Muscle layer of colon (tissue), 2 donors: ENCODE measurements at regions not wholly inside any gene's neighbourhood (a gene's known extent, or its start where the extent isn't known, plus 50 kb on each side); places are given as distances from the start of the nearest gene placed in this dataset.

Source experiments
- H3K27ac ChIP-seq: one replicate; pipeline ENCODE4 v1.7.0; 2013; ENCODE audit warnings: low read depth, mild to moderate bottlenecking, low read length, moderate library complexity
- H3K27me3 ChIP-seq, 2 donors: one replicate each; pipeline ENCODE4 v1.7.0; 2013; ENCODE audit warnings: low read length in 2 of 2, mild to moderate bottlenecking in 2 of 2; ENCODE audit not compliant: insufficient read depth in 2 of 2, control insufficient read depth in 1 of 2
- H3K36me3 ChIP-seq: one replicate; pipeline ENCODE4 v1.7.0; 2013; ENCODE audit warnings: mild to moderate bottlenecking, low read length; ENCODE audit not compliant: insufficient read depth
- H3K4me1 ChIP-seq: one replicate; pipeline ENCODE4 v1.7.0; 2013; ENCODE audit warnings: mild to moderate bottlenecking, low read length; ENCODE audit not compliant: insufficient read depth
- H3K4me3 ChIP-seq, 2 donors: one replicate each; pipeline ENCODE4 v1.7.0; 2013; ENCODE audit warnings: low read length in 2 of 2, low read depth in 1 of 2, mild to moderate bottlenecking in 1 of 2, moderate library complexity in 1 of 2
- H3K9ac ChIP-seq: one replicate; pipeline ENCODE4 v1.7.0; 2013; ENCODE audit warnings: low read length
- H3K9me3 ChIP-seq: one replicate; pipeline ENCODE4 v1.7.0; 2013; ENCODE audit warnings: mild to moderate bottlenecking, low read length
- donor health status: abdominal sarcoma.
- donor health status: Adenocarcinoma of cecum.

DNA sequence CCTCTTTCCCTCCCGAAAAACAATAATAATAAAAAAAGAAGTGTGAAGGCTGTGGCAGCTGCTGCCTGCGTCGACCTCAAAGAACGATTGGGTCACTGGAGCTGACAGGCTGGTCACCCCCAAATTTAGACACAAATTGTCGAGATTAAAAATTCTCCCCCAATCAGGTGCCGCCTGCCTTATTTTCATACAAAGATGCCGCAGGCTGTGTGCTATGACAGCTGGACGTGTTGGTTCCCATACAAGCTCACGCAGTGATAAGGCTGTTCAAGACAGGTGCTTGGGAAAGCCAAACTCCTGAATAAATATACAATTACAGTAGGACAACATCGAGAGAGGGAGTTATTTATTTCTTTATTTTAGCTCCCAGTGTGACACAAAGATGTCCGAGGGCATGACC lies 1041.8 kb downstream of the VRK1 start:
- no peaks in the 10 kb centered on the region for H3K4me1 ChIP-seq
- H3K27ac ChIP-seq: no peak overlapping the region
- no peaks in the 10 kb centered on the region for H3K27me3 ChIP-seq
- H3K4me3 ChIP-seq: no peak overlapping the region
- H3K9me3 ChIP-seq: no peaks in the 10 kb centered on the region
- H3K36me3 ChIP-seq: no peaks in the 10 kb centered on the region
- no peak overlapping the region for H3K9ac ChIP-seq

DNA sequence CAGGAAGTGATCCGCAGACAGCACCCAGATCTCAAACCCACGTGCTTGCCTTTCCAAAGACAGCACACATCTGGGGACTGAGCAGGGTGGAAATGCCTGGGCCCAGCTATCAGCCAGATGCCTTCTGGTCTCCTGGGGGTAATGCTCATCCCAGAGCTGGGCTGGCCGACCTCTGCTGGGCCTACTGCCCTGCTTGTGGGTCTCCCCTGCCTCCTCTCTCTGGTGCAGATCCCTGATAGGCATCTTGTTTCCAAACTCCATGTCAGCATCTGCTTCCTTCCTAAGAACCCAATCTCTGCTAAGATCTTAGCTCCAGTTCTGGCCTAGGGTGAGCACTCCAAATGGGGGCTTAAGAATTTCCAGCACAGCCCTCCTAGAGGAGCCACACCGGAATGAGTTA lies 1043.0 kb downstream of the VRK1 start:
- no peaks in the 10 kb centered on the region for H3K36me3 ChIP-seq
- no peaks in the 10 kb centered on the region for H3K27me3 ChIP-seq
- no peak overlapping the region for H3K27ac ChIP-seq

DNA sequence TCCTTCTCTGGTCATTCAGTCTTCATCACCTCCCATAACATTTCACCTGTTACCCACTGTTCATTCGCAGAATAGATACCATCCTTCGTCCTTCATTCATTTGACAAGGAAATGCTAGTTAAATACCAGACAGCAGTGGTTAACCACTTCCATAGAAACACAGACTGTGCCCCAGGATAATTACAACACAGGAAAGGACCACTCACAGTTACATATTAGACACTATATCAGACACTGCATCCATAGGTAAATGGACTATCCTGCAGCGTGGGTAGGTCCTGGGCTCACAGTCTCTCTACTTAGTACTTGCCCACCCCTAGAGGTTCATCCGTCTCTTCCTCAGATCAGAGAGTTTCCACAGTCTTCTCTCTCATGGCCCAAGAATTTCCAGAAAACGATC lies 1044.6 kb downstream of the VRK1 start:
- Histone ChIP-seq H3K27me3 (no peaks in the 10 kb centered on the region), H3K9ac (no peak overlapping the region), H3K4me1 (no peaks in the 10 kb centered on the region), H3K27ac (no peak overlapping the region), H3K36me3 (no peaks in the 10 kb centered on the region), H3K4me3 (no peak overlapping the region), H3K9me3 (no peaks in the 10 kb centered on the region)

More for the DNA sequence above, 1043.0 kb downstream of the VRK1 start:
- H3K4me1 ChIP-seq: no peaks in the 10 kb centered on the region
- H3K4me3 ChIP-seq: no peak overlapping the region
- H3K9ac ChIP-seq: no peak overlapping the region
- H3K9me3 ChIP-seq: no peaks in the 10 kb centered on the region

DNA sequence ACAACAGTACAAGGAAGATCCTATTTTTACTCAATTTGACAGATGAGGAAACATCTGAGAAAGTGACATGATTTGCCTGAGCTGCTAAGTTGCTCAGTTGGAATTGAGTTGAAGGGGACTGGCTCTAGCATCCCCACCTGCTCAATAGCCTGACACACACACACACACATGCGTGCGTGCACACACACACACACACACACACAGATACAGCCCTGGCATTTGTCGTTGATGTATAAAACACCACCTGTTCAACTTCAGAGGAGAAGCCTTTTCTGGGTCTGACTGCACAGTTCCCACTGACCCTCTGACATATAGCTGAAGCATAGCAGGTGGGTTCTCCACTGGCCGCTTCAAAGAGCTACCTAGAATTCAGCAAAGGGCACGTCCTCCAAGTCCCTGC lies 1045.9 kb downstream of the VRK1 start:
- H3K27me3 ChIP-seq: no peaks in the 10 kb centered on the region
- no peak overlapping the region for H3K9ac ChIP-seq
- no peaks in the 10 kb centered on the region for H3K9me3 ChIP-seq
- no peak overlapping the region for H3K4me3 ChIP-seq
- no peaks in the 10 kb centered on the region for H3K36me3 ChIP-seq
- no peaks in the 10 kb centered on the region for H3K4me1 ChIP-seq
- H3K27ac ChIP-seq: no peak overlapping the region

DNA sequence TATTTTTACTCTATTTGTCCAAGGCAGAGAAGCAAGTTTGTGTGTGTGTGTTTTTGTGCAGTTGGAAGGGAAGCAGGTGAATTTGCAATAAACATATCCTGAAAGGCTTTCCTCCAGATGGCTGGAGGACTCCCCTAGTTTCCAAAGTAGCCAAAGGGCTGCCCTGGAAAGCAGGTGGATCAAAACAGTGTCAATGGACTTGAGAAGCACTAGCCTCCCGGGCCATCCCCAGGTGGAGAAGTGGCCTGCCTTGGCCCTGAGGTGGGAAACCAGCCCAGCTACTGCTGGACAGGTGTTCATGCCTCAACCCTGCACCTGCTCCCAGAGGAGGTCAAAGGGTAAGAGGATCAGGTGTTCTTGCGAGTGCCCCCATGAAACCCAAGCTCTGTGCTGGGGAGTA lies 1046.9 kb downstream of the VRK1 start:
- no peaks in the 10 kb centered on the region for H3K4me1 ChIP-seq
- no peak overlapping the region for H3K27ac ChIP-seq
- no peaks in the 10 kb centered on the region for H3K36me3 ChIP-seq
- H3K9me3 ChIP-seq: no peaks in the 10 kb centered on the region
- no peaks in the 10 kb centered on the region for H3K27me3 ChIP-seq
- H3K4me3 ChIP-seq: no peak overlapping the region
- H3K9ac ChIP-seq: no peak overlapping the region

DNA sequence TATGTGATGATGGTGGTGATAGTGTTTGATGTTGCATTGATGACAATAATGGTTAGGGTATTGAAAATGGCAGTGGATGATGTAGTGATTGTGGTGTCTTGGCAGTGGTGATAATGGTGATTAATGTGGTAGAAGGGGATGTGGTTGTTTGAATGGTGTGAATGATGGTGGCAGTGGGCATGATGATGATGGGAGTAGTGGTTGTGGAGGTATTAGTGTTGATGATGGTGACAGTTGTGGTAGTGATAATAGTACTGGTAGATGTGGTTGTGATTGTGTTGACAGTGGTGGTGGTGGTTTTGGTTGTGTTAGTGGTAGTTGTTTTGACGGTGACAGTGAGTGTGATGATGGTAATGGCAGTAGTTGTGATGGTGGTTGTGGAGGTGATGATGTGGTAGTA lies 1049.0 kb downstream of the VRK1 start:
- H3K9me3 ChIP-seq: no peaks in the 10 kb centered on the region
- no peaks in the 10 kb centered on the region for H3K27me3 ChIP-seq
- H3K27ac ChIP-seq: no peak overlapping the region
- no peak overlapping the region for H3K9ac ChIP-seq
- no peaks in the 10 kb centered on the region for H3K36me3 ChIP-seq
- no peaks in the 10 kb centered on the region for H3K4me1 ChIP-seq
- no peak overlapping the region for H3K4me3 ChIP-seq

DNA sequence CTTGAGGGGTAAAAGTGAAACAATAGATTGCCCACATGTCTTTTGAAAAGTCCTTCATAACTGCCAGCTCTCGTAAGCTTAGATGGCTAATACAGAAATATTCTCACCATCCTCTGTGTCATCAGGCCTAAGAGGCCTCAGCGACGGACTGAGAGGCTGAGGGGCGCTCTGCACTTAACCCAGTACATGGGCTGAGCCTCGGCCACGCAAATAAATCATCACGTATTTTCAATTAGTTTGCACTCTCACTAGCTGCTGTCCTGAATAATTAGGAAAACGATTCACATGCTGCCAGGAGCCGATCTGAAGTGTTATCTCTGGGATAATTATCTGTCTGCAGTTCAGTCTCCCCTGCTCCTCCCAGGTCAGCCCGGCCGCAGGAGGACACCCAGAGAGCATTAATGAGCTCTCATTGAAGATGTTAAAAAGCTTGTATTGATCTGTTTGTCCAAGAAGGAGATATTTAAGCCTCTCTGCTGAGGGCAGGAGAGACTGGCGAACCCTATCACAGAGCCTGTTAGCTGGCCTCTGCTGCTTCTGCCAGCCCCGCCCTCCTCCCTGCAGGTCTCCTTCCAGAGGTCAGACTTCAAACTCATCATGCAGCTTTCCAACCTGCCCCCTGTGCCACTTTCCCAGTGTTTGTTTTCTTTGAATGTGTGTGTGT lies 1051.3 kb downstream of the VRK1 start:
- no peak overlapping the region for H3K4me3 ChIP-seq
- no peaks in the 10 kb centered on the region for H3K36me3 ChIP-seq
- H3K27me3 ChIP-seq: no peaks in the 10 kb centered on the region
- no peaks in the 10 kb centered on the region for H3K4me1 ChIP-seq
- H3K9me3 ChIP-seq: no peaks in the 10 kb centered on the region
- H3K9ac ChIP-seq: no peak overlapping the region
- no peak overlapping the region for H3K27ac ChIP-seq

DNA sequence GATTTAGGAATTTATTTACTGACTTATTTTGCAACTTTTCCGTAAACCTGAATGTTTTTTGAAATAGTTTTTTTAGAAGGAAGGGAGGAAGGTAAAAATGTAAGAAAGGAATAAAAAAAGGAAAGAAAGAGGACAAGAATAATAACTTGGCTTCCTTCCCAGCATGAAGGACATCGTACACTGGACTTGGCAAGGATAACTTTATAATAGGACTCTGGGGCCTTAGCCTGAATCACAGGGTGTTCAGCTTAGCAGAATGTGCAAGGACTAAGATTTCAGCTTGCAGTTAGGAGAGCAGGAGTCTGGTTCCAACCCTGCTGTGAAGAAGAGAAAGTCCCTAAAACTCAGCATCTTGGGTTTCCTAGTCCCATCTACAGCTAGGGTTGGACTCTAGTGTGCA lies 1053.3 kb downstream of the VRK1 start:
- Histone ChIP-seq H3K27ac (no peak overlapping the region), H3K9me3 (no peaks in the 10 kb centered on the region), H3K4me3 (no peak overlapping the region), H3K4me1 (no peaks in the 10 kb centered on the region), H3K27me3 (no peaks in the 10 kb centered on the region), H3K36me3 (no peaks in the 10 kb centered on the region), H3K9ac (no peak overlapping the region)

DNA sequence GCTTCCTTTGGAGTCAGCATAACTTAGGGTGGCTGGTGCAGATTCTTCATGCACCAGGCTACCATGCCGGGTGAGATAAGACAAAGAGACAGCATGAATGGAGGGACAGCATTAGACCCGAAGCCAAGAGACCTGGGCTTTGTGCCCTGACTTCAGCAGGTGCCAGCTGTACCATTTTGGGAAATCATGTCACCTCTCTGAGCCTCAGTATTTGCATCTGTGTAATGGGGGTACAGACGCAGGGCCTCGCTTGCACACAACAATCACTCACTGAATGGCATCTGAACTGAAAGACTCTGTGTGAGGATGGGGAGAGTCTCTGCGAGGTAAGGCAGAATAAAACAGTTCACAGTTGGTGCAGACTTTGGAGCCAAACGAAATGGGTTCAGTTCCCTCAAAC lies 1053.7 kb downstream of the VRK1 start:
- Histone ChIP-seq H3K27ac (no peak overlapping the region), H3K9me3 (no peaks in the 10 kb centered on the region), H3K9ac (no peak overlapping the region), H3K4me1 (no peaks in the 10 kb centered on the region), H3K36me3 (no peaks in the 10 kb centered on the region), H3K4me3 (no peak overlapping the region), H3K27me3 (no peaks in the 10 kb centered on the region)

DNA sequence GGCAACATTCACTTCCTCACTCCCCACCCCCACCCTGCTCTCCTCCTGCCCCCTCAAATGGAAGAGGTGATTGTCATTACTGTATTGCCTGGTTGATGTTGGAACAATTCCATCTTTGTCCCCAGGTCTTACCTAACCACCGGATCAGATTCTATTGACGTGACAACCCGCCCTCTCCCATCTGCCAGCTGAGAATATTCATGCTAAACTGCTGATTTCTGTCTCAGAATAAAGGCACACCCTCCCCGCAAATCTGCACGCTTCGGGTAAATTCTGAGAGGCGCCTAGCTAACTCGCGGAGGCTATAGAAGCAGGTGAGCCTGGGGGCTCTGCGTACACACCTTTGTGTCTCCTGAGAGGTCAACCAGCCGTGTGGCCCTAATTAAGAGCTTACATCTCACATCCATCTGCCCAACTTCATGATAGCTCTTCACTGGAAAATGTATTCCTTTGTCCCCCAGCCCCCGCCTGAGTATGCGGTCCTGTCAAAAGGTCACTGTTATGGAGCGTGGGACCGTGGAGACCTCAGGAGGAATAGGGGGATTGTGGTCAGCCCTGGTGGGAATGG lies 1054.3 kb downstream of the VRK1 start:
- Histone ChIP-seq H3K4me1 (no peaks in the 10 kb centered on the region), H3K27ac (no peak overlapping the region), H3K9ac (no peak overlapping the region), H3K36me3 (no peaks in the 10 kb centered on the region), H3K27me3 (no peaks in the 10 kb centered on the region), H3K9me3 (no peaks in the 10 kb centered on the region), H3K4me3 (no peak overlapping the region)

DNA sequence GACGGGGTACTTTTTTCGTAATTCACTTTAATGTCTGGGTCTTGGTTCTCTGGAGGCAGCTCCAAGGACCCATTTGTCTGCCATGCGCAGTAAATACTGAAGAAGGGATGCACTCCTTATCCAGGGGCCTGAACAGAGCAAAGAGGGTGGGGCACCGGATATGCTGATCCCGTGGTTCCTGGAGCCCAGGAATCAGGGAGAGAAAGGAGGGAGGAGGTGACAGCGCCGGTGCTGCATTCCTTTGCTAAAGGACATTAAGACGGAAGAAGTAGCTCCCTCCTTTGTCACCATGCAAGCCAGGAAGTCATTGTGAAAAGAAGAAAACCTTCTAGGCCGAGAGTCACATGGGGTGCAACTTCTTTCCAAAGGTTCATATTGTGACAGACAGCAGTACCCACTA lies 1057.7 kb downstream of the VRK1 start:
- Histone ChIP-seq H3K9me3 (no peaks in the 10 kb centered on the region), H3K4me3 (no peak overlapping the region), H3K4me1 (no peaks in the 10 kb centered on the region), H3K27ac (no peak overlapping the region), H3K9ac (no peak overlapping the region), H3K27me3 (no peaks in the 10 kb centered on the region), H3K36me3 (no peaks in the 10 kb centered on the region)

DNA sequence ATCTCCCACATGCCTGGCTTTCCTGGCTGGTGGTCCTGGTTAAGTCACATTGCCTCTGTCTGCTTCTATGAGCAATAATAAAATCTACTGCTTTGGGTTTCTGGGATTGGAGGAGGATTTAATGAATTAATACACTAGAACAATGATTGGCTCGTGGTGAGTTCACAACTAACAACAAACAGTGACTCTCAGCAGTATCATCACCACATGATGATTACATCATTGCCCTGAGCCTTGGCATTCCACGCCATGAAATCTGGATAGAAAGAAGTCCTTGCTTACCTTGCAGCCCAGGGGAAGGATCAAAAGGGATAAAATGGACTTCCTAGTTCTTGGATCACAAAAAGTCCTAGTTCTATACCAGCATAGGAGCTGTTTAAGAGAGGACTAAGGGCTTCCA lies 1069.0 kb downstream of the VRK1 start:
- Histone ChIP-seq H3K4me3 (no peak overlapping the region), H3K27me3 (no peaks in the 10 kb centered on the region), H3K9ac (no peak overlapping the region), H3K27ac (no peak overlapping the region), H3K4me1 (no peaks in the 10 kb centered on the region), H3K9me3 (no peaks in the 10 kb centered on the region), H3K36me3 (no peaks in the 10 kb centered on the region)
